ENCODE measurements at regions not wholly inside any gene's neighbourhood (a gene's known extent, or its start where the extent isn't known, plus 50 kb on each side); places are given as distances from the start of the nearest gene placed in this dataset.

DNA sequence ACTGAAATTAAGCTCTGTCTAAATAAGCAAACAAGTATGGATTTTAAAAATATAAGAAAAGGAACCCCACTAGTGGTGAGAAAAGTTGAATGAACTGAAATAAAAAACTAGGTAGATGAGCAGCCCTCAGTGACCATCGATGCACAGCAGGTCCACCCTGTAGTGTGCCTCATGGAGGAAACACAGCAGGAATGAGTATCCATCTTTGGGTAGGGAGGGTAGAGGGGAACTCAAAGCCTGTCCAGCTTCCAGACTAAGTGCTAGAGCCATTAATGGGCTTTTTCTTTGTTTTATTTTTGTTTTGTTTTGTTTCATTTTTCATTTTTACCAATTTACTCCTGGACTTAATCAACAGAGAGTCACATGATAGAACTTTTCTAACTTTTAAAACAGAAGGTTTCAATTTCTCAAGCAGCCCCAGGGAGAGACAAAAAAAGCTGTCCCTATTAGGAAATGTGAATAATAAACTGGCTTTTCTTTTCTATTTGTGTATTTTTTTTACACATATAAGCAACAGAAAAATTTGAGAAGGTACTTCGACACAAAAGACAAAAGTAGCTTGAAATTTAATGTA is 700.6 kb downstream of the HACE1 start:
- DNase-seq (ENCODE audit: insufficient read length) (no peak), FAIRE-seq (no peak)
- TF ChIP-seq POLR2A (IDR thresholded peaks at IDR 0.05; ENCODE audit: low read depth, low read length) (no peak), POLR2AphosphoS5 (IDR thresholded peaks at IDR 0.05; ENCODE audit: low read depth, low read length) (no peak), TAF1 (IDR thresholded peaks at IDR 0.05; ENCODE audit: borderline replicate concordance, low read depth, low read length) (no peak)

DNA sequence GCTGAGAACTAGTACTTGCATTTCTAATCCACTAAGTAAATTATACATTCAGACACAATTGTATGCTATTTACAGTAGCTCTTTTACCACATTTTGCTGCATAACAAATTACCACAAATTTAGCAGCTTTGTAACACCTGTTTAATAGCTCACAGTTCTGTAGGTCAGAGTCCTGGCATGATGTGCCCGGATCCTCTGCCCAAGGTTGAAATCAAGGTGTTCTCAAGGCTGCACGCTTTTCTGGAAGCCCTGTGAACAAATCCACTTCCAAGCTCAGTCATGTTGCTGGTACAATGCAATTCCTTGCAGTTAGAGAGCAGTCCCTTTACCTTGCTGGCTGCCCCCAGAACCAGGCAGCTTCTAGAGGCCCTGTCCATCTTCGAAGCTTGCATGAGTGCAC is 716.0 kb downstream of the HACE1 start:
- DNase-seq (ENCODE audit: insufficient read length), result no peak
- TF ChIP-seq TAF1 (IDR thresholded peaks at IDR 0.05; ENCODE audit: borderline replicate concordance, low read depth, low read length) (no peak), POLR2A (IDR thresholded peaks at IDR 0.05; ENCODE audit: low read depth, low read length) (no peak), POLR2AphosphoS5 (IDR thresholded peaks at IDR 0.05; ENCODE audit: low read depth, low read length) (no peak)
- no peak for FAIRE-seq

DNA sequence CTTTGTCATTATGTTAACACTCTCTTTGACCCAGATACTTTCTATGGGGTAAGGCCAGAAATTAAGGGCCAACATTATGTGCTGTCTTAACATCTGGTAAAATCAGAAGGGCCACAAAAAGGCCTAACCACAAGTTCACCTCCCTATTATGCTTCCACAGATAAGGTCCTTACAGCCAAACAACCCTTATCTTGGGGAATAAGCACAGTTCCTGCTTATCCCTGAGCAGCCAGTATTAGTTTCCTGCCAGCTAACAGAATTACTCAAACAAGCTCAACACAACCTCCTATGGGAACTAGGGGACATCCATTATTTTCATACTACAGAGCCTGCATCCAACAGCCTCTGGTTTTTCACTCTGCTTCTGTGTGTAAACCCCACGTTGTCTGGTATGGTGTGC is 724.8 kb downstream of the HACE1 start:
- TF ChIP-seq POLR2A (IDR thresholded peaks at IDR 0.05; ENCODE audit: low read depth, low read length), result no peak
- TF ChIP-seq POLR2AphosphoS5 (IDR thresholded peaks at IDR 0.05; ENCODE audit: low read depth, low read length), result no peak
- DNase-seq (ENCODE audit: insufficient read length) (no peak), FAIRE-seq (no peak)

DNA sequence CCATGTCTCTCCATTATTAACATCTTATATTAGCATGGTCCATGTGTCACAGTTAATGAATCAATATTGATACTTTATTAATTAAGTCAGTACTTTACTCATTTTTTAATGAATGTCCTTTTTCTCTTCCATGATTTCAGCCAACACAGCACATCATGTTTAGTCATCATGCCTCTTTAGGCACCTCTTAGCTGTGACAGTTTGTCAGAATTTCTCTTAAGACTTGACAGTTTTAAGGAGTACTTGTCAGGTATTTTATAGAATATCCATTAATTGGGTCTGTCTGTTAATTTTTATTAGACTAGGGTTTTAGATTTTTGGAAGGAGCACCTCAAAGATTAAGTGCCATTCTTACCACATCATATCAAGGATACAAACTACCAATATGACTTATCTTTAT is 729.4 kb downstream of the HACE1 start:
- DNase-seq (ENCODE audit: insufficient read length) (no peak), FAIRE-seq (no peak)
- TF ChIP-seq POLR2A (IDR thresholded peaks at IDR 0.05; ENCODE audit: low read depth, low read length), result no peak

DNA sequence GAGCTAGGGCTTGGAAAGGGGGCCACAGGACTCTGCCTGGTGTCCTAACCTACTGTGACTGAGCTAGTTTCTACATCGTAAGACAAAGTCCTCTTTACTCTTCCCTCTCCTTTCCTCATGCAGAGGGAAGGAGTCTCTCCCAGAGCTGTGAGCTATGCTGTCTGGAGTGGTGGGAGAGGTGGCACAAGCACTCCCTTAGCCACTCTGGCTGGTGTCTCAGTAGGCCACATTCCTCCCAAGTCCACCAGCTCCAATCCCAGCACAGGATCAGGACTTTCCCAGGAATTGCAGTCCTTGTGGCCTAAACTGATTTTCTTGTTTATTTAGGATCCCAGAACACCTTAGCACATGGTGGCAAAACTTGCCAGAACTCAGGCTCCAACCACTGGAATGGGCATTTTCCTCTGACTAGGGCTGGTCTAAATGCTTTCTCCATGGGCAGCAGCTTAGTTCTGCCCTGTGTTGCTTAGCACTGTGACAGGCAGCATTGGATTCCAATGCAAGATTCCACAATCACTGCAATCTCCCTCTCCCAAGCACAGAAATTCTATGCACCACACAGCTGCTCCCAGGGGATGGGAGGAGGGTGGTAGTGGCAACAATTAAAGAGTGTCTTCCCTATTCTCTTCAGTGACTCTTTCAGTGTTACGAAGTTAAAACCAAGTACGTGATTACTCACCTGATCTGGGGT is 733.3 kb downstream of the HACE1 start:
- TF ChIP-seq TAF1 (IDR thresholded peaks at IDR 0.05; ENCODE audit: borderline replicate concordance, low read depth, low read length), result no peak
- TF ChIP-seq POLR2AphosphoS5 (IDR thresholded peaks at IDR 0.05; ENCODE audit: low read depth, low read length), result no peak
- TF ChIP-seq POLR2A (IDR thresholded peaks at IDR 0.05; ENCODE audit: low read depth, low read length), result no peak
- DNase-seq (ENCODE audit: insufficient read length), result no peak
- no peak for FAIRE-seq

DNA sequence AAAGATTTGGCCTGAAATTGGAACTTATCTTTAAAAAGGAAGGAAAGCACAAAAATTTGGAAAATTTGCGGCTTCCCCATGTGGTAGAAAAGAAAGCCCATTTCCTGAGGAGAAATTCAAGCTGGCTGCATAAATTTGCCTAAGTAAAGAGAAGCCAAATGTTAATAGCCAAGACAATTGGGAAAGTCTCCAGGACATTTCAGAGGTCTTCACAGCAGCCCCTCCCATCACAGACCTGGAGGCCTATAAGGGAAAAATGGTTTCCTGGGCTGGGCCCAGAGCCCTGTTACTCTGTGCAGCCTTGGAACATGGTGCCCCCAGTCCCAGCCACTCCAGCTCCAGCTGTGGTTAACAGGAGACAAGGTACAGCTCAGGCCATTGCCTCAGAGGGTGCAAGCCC is 736.5 kb downstream of the HACE1 start:
- no peak for FAIRE-seq
- no peak for DNase-seq (ENCODE audit: insufficient read length)
- TF ChIP-seq POLR2A (IDR thresholded peaks at IDR 0.05; ENCODE audit: low read depth, low read length), result no peak
- TF ChIP-seq TAF1 (IDR thresholded peaks at IDR 0.05; ENCODE audit: borderline replicate concordance, low read depth, low read length), result no peak
- TF ChIP-seq POLR2AphosphoS5 (IDR thresholded peaks at IDR 0.05; ENCODE audit: low read depth, low read length), result no peak

DNA sequence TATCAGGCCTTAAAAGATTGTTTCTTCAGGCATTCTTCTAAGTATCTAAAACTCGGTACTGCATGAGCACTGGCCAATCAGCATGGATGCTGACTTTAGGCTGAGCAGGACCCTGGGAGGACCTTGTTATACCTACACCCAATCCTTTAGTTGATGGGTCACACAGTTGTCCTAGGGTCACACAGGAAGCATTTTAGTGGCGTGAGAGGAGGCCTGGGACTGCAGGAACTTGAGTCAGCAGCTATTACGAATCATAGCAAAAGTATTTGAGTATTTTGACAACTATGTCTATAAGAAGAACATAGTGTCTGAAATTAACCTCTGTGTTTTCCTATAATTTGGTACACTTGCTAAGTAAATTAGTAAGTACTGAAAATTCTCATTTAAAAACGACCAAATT is 741.4 kb downstream of the HACE1 start:
- TF ChIP-seq TAF1 (IDR thresholded peaks at IDR 0.05; ENCODE audit: borderline replicate concordance, low read depth, low read length), result no peak
- no peak for TF ChIP-seq POLR2A (IDR thresholded peaks at IDR 0.05; ENCODE audit: low read depth, low read length)
- TF ChIP-seq POLR2AphosphoS5 (IDR thresholded peaks at IDR 0.05; ENCODE audit: low read depth, low read length), result no peak
- no peak for DNase-seq (ENCODE audit: insufficient read length)
- FAIRE-seq, result no peak

DNA sequence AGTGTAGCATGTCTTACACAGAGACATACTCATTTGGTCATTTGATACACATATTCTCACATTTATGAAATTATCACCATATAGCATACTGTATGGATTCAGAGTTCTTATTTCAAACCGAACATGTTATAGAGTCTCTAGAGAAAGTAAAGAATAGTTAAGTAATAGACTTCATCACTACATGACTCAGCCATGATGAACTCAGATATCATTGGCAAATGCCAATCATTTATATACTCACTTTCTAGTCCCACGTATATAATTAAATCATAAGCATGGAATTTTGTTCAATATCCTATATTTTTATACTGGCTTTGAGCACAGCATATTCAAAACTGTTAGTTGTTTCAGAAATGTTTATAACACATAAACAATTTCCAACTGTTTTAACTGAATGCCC is 749.9 kb downstream of the HACE1 start:
- DNase-seq (ENCODE audit: insufficient read length) (no peak), FAIRE-seq (no peak)
- TF ChIP-seq POLR2A (IDR thresholded peaks at IDR 0.05; ENCODE audit: low read depth, low read length) (no peak), POLR2AphosphoS5 (IDR thresholded peaks at IDR 0.05; ENCODE audit: low read depth, low read length) (no peak), TAF1 (IDR thresholded peaks at IDR 0.05; ENCODE audit: borderline replicate concordance, low read depth, low read length) (no peak)

DNA sequence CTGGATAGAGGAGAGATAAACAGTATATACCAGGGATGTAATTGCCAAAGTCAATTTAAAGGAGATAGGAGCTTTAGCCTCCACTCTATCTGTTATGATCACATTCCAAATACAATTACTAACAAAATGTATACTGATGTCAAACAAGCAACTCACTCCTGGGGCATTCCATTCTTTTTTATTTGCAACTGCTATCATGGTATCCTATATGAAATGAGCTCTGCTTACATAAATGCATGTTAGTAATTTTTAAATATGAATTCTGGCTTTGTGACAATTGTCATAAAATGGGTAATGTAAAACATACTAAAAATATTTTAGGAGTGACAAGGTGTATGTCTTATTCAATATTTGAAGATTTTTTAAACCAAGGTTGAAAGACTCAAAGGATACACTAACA is 751.1 kb downstream of the HACE1 start:
- TF ChIP-seq POLR2AphosphoS5 (IDR thresholded peaks at IDR 0.05; ENCODE audit: low read depth, low read length), result no peak
- no peak for TF ChIP-seq POLR2A (IDR thresholded peaks at IDR 0.05; ENCODE audit: low read depth, low read length)
- no peak for TF ChIP-seq TAF1 (IDR thresholded peaks at IDR 0.05; ENCODE audit: borderline replicate concordance, low read depth, low read length)
- FAIRE-seq (no peak), DNase-seq (ENCODE audit: insufficient read length) (no peak)

DNA sequence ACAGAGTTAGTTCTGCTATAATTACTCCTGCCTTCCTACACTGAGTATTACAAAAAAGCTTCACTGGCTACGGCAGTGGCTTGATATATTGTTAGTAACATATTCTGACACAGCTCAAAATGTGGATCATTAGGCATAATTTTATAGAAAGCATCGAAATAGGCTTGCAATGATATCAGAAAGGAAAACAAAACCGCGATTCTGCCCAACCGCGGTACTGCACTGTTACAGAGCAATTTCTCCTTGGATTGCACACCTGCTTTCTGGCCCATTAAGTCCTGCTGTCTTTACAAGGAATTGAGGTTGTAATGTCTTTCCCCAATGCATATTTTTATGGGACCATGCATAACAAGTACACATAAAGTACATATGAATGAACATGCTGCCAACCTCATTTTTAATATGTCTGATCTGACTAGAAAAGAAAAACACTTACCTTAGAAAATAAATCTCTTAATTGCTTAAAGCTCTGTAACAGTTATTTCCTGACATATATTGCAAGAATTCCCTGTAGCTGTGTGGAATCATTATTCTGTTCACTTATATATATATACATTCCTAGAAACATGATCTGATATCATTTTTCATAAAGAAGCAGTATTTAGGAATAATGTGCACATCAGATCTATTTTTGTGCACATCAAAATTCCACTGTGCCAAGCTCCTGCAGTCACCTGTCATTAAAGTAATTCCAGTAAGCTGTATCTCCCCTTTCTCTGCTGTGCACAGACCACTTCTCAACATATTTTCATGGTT is 763.9 kb downstream of the HACE1 start:
- FAIRE-seq, result no peak
- no peak for DNase-seq (ENCODE audit: insufficient read length)
- no peak for TF ChIP-seq POLR2AphosphoS5 (IDR thresholded peaks at IDR 0.05; ENCODE audit: low read depth, low read length)
- TF ChIP-seq POLR2A (IDR thresholded peaks at IDR 0.05; ENCODE audit: low read depth, low read length), result no peak
- no peak for TF ChIP-seq TAF1 (IDR thresholded peaks at IDR 0.05; ENCODE audit: borderline replicate concordance, low read depth, low read length)

DNA sequence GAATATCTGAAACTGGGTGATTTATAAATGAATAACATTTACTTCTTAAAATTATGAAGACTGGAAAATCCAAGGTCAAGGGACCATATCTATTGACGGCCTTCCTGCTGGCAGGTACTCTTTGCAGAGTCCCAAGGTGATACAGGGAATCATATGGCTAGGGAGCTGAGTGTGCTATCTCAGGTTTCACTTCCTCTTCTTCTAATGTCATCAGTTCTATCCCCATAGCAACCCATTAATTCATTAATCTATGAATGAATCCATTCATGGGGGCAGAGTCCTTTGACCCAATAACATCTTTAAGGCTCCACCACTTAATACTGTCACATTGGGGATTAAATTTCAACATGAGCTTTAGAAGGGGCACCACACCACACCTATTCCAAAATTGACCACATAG is 772.0 kb downstream of the HACE1 start:
- FAIRE-seq, result no peak
- TF ChIP-seq POLR2AphosphoS5 (IDR thresholded peaks at IDR 0.05; ENCODE audit: low read depth, low read length) (no peak), TAF1 (IDR thresholded peaks at IDR 0.05; ENCODE audit: borderline replicate concordance, low read depth, low read length) (no peak), POLR2A (IDR thresholded peaks at IDR 0.05; ENCODE audit: low read depth, low read length) (no peak)
- no peak for DNase-seq (ENCODE audit: insufficient read length)

DNA sequence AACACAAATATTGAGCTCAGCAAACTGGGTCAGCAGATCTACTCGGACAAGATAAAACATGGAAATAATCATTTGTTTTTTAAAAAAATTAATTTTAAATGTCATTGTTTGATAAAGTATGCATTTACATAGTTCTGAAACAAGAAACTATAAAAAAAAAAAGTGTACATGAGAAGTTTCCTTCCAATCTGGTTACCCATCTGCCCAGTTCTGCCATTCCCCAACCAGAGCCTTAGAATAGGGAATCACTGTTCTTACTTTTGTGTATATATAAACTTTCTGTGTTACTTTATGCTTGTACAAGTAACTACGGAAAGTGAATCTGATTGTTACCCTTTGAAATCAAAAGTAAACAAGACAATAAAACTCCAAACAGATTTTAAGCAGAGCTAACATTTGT is 791.4 kb downstream of the HACE1 start:
- DNase-seq (ENCODE audit: insufficient read length) (no peak), FAIRE-seq (no peak)
- TF ChIP-seq TAF1 (IDR thresholded peaks at IDR 0.05; ENCODE audit: borderline replicate concordance, low read depth, low read length), result no peak
- TF ChIP-seq POLR2A (IDR thresholded peaks at IDR 0.05; ENCODE audit: low read depth, low read length), result no peak
- no peak for TF ChIP-seq POLR2AphosphoS5 (IDR thresholded peaks at IDR 0.05; ENCODE audit: low read depth, low read length)

All from GM12892 (cell line).